HT-29 (cell line): ENCODE measurements at regions not wholly inside any gene's neighbourhood (a gene's known extent, or its start where the extent isn't known, plus 50 kb on each side); places are given as distances from the start of the nearest gene placed in this dataset.
A peak's percentile ranks its signal among the peaks of the same experiment; 100 is the strongest.
"Not testable (repeated sequence)": the region's sequence is repeated elsewhere in the genome, so short reads cannot be mapped to it uniquely, and the experiment has no call there.

Experiments
- DNase-seq: peaks from one replicate; pipeline ENCODE4 v3.0.0-alpha.2; 2015; ENCODE audit warnings: low spot score

DNA sequence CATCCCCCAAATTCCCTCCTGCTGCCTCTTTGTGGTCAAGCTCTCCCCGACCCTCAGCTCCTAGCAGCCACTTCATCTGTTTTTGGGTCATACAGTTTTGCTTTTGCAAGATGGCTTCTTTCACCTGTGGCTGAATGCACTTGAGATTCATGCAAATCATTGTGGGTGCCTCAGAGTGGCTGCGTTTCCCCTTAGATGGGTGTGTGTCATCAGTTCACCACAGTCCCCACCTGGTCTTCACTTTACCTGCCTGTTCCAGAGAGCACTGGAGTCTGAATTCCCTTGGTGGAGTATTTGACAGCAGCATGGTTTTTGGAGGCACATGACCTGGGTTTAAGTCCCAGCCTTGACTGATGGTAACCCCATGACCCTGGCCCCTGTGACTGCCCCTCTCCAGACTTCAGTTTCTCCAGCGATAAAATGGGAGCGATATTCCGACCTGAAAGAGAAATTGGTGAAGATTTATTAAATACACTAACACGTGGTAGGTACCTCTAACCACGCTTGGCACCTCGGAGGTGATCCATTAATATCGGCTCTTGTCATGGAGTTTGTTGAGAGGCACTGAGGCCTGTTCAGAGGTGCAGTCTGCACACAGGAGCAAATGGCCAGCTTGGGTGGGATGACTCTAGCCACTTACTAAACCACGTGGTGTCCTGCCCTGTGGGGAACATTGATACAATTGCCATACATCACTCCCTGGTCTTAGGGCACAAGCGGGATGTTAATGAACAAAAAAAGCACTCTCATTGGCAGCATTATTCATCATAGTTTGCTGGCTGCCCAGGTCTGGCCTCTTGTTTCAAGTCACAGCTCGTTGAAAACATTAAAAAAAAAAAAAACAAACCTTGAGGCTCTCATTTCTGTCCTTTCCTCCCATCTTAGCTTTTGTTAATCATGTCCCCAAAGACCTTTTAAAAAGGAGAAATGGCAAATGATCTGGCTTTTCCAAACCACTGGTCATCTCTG lies 167.2 kb upstream of the KCNG1 start:
- no peak for DNase-seq

- no peak for DNase-seq
These were observed 166.0 kb upstream of the KCNG1 start for GRCh38 chr20:51188941-51189340.

DNA sequence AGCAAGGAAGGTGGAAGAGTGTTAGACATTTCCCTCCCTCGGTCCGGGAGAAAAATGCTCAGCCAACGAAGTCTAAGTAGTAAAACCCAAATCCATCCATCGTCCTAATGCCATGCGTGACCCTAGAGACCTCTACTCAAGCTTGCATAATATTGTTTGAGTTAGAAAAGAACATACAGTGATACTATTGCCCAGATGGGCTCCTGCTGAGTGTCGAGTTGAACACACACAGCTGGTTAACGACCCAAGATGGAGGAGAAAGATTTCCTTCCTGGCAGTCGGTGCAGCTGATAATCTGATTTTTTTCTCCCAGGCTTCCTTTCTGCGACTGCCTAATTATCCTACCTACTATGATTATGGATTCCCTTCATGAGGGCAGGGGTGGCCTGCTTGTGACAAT lies 164.4 kb upstream of the KCNG1 start:
- DNase-seq = no peak

DNA sequence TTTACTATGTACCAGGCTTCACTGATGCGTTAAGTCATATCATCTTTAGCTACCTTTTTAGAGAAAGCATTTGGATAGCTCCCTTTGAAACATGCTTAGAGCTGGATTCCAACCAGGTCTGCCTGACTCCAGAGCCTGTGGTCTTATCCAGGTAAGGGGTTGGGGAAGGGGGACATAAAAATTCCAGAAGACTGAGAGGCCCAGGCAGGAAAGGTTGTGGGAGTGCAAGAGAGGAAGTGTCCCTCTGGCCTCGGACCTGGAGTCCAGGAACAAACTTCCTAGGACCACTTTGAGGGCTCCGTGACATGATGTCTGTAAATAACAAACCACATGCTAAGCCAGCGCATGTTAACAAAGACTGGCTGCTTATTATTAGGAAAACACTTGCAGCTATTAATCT lies 163.0 kb upstream of the KCNG1 start:
- DNase-seq = no peak

DNA sequence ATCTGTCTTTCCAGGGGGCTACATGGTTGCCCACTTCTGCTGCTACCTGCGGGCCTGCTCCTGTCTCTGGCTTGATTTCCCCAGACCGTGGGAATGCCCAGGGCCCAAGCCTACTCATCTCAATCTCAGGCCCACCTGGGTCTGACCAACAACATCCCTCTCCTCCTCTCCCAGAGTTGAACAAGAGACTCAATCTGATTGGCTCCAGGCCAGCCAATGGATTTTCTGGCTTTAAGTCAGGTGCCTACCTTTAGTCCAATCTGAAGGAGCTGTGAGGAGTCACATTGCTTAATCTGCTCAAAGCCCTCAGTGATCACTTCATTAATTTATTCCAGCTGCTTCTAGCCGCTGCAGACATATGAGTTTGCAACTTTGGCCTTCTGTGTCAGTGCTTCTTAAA lies 162.4 kb upstream of the KCNG1 start:
- DNase-seq = no peak

DNA sequence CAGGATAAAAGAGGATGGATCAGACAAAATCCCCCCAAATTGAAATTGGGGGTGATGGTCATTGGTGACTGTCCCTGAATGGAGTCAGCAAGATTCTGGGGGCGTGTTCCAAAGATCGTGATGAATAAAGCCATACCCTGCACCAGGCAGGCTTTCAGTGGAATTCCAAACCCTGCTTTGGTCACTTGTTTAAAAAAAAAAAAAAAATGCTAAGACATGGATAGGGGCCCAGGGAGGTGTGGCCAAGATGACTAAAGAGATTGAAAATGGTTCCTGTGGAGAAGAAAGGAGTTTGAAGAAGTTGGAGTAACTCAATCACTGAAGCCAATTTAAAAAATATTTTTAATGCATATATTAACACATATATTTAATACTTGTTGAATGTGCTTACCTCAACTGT lies 161.4 kb upstream of the KCNG1 start:
- no peak for DNase-seq

DNA sequence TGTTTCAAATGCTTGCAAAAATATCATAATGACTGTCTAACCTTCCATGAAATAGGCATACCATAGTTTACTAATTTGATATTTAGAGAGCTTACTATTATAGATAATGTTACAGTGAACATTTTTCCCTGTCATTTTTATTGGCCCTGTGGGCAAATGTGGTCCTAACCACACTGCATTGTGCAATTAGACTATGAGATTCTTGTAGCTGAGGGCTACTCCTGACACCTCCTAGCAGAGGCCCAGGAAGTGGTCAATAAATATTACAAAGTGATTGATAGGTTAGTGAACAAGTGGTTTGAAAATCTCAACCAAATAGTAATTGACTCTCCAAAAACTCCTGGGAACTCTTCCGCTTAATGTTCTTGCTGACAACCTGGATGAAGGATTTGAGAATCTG lies 160.5 kb upstream of the KCNG1 start:
- no peak for DNase-seq

DNA sequence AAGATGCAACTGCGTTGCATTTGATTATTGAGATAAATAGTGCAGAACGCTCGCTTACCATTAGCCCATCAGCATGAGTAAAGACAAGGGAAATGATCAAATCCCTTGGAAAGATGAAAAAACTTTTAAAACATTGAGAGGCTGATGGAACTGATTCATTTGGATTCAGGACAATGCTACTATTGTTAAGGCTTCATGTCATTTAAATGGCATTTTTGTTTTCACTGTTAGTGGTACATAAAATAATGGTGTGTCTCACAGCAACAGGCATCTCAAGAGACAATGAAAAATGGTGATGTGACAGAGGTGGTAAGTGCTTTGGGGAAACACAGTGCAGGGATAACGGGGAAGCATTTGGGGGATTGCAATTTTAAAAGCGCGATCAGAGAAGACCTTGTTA lies 159.7 kb upstream of the KCNG1 start:
- no peak for DNase-seq

DNA sequence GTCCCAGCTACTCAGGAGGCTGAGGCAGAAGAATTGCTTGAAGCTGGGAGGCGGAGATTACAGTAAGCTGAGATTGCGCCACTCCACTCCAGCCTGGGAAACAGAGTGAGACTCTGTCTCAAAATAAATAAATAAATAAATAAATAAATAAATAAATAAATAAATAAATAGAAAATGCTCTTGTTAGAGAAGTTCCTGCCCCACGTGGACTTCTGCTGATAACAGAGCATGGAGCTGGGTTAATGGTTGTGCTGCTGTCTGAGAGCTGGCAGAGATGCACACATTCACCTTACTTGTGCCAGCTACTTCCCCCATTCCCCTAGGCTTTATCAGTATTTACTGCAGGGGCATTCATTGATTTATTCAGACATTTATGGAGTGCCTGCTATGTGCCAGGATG lies 155.2 kb upstream of the KCNG1 start:
- DNase-seq = no peak

- no peak for DNase-seq
These were observed 154.0 kb upstream of the KCNG1 start for GRCh38 chr20:51176876-51177275.

GRCh38 chr20:51176446-51176845 lies 153.5 kb upstream of the KCNG1 start:
- DNase-seq = no peak

- DNase-seq = no peak
These were observed 152.8 kb upstream of the KCNG1 start for GRCh38 chr20:51175724-51176123.

GRCh38 chr20:51175156-51175555 lies 152.2 kb upstream of the KCNG1 start:
- DNase-seq = no peak

- no peak for DNase-seq
These were observed 151.6 kb upstream of the KCNG1 start for GRCh38 chr20:51174536-51174935.

DNA sequence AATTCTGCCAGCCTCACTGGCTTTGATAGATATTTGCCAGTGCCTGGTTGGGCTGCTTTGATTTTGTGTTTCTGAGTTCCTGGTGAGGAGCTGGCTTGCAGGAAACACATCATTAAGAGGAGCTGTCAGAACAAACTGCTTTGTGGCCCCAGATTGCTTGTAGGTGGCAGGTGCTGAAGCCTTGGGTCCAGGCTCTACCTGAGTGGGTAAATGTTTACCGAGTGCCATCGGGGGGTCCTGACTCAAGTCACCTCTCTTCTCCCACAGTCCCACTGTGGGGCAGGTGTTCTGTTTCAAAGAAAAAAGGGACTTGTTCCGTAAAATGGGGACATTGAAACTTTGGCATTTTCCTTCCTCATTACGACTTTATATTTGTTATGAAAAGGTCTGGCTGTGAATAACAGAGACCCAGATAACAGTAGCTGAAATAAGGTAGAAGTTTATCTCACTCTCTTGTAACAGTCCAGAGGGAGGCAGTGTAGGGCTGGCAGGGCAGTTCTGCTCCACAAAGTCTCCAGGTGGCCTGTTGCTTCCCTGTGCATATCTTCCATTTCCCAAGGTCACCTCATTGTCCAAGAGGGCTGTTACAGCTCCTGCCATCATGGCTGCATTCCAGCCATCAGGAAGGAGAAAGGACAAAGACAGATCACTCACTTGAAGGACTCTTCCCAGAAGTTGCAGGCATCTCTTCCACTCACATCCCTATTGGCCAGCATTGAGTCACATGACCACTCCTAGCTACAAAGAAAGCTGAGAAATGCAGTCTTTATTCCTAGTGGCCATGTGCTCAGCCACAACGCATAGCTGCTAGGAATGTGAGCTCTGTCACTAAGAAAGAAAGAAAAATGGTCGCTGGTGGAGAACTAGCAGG lies 149.9 kb upstream of the KCNG1 start:
- peak; percentile 19 for DNase-seq

DNA sequence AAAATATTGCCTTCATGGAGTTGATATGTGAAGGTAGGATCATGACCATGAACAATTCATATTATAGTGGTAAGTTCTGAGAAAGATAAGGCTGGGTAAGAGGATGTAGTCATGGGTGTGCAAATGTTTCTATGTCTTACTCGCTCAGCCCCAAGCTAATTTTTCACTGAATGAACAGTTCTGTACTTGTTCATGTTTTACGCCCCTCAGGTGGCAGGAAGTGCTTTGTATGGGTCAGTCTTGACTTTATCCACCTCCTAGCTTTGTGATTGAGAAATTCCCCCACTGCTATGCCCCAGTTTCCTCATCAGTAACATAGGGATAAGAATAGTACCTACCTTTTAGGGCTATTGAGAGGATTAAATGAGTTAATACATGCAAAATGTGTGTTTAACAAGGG lies 148.2 kb upstream of the KCNG1 start:
- no peak for DNase-seq

GRCh38 chr20:51169813-51170212 lies 146.9 kb upstream of the KCNG1 start:
- DNase-seq = no peak

DNA sequence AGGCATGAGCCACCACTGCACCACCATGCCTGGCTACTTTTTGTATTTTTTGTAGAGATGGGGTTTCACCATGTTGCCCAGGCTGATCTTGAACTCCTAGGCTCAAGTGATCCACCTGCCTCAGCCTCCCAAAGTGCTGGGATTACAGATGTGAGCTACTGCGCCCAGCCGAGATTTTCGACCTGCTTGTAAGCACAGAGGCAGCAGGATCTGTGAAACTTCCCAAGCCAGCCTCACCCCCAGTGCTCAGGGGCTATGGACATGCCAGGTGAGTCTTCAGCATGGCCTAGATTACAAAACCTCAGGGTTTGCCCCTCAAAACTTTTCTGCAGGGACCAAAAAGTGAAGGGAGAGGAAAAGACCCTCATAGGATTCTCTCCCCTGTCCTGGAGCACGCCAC lies 145.0 kb upstream of the KCNG1 start:
- not testable (repeated sequence) for DNase-seq

- DNase-seq = no peak
These were observed 143.6 kb upstream of the KCNG1 start for GRCh38 chr20:51166489-51166888.

DNA sequence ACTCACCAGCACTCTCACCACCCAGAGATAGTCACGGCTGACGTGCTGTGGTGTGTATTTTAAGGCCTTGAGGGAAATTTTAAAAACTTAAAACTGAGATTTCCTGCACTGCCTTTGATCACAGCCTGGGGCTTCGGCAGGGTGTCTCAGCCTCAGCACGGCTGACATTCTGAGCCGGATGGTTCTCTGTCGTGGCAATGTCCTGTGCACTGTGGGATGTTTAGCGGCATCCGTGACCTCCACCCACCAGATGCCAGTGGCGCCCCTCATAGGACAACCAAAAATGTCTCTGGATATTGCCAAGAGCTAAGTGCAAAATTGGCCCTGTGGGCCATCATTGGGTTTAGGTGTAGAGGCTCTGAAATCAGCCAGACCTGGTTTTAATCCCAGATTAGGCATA lies 142.2 kb upstream of the KCNG1 start:
- no peak for DNase-seq

GRCh38 chr20:51164731-51165130 lies 141.8 kb upstream of the KCNG1 start:
- peak; percentile 83 for DNase-seq

DNA sequence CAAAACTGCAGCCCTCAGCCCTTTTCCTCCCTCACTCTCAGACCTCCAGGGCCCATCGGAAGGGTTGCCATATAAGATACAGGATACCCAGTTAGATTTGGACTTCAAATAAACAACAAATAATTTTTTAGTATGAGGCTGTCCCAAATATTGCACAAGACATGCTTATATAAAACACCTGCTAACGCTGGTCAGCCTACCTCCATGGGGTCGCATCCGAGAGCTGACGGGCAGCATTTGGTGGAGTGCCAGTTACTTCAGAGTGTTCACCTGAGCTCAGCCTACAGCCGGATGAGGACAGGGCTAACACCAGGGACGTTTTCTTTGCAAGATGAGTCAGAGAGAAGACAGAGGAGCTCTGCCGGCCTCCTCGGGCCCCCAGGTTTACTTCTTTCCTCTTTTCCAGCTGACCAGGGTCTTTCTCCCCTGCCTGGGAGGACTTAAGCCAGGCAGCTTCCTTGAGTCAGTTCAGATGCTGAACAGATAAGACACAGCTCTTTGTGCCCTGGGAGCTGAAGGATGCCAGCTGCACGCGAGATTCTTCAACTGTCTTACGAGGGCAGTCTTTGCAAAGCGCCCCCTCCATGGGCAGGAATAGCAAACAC lies 141.2 kb upstream of the KCNG1 start:
- peak; percentile 42 for DNase-seq
